NCI-H524 treated with DMSO at 0.1 percent for 48 hours (cell line): ENCODE measurements at regions not wholly inside any gene's neighbourhood (a gene's known extent, or its start where the extent isn't known, plus 50 kb on each side); places are given as distances from the start of the nearest gene placed in this dataset.

Source experiments
- DNase-seq: peaks from one replicate; lab custom pipeline; 2025; lab: John Stamatoyannopoulos, UW

DNA sequence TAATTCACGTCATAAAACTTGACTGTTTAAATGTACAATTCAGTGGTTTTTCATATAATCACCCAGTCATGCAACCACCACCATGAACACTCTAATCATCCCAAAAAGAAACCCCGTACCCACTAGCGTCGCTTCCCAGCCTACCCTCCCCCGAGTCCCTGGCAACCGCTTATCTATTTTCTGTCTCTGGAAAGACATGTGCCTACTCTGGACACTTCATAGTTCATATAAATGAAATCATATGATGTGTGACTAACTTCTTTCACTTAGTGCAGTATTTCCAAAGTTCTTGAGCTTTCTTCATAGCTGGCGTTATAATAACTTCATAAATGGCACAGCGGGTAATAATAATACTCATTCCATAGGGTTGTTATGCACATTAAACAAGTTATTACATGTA is 215.2 kb downstream of the MYLK4 start:
- no peak for DNase-seq

DNA sequence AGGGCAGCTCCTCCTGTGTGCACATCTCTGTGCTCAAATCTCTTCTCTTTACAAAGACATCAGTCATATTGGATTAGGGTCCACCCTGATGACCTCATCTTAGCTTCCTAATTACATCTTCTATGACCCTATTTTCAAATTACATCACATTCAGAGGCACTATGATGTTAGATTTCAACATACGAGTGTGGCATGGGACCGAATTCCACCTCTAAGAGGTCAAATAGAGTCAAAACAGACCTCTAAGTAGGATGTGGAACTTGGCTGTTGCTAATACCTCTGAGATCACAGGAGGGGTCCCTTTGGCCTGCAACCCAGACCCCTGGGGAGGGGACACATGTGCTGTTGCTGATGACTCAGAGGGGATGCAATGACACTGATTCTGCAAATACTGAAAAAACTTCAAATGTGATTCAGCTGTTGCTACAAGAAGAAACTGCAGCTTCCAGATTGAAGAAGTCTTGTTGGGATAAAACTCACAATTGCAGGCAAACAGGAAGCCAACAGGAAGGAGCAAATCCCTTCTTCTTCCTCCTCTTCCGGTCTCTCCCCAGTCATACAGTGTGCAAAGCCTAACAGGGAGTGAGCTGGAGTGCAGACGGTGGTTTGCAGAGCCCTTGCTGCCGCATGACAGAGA is 216.2 kb downstream of the MYLK4 start:
- no peak for DNase-seq

DNA sequence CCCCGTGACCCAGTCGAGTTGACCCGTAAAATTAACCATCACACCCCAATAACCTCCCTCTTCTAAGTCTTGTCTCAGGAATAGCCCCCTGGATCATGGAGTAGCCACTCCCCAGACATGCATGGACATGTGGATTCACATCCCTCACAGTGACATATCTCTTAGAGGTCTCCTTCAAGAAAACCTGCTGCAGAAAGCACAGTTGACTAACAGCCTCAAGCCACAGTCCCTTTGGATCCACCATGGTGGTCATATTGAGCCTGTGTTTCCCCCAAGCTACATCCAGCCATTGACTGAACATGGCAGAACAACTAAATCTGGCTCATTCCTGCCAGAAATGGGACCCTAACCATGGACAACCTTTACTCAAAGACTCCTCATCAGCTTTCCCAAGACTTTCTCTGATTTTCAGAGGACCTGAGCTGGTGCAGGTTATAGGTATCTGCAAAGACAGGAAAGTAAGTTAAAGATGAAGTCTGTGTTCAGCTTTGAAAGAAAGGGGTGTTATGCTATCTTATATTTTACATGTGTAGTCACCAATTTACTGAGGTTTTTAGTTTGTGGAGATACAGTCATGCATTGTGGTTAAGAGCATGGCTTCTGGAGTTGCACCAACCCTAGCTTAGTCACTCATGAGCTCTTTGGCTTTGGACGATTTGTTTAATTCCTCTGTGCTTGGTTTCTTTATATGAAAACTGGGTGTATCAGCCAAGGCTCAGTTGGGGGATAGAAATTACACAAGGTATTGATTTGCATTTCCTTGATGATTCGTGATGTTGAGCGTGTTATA is 219.1 kb downstream of the MYLK4 start:
- DNase-seq = no peak

DNA sequence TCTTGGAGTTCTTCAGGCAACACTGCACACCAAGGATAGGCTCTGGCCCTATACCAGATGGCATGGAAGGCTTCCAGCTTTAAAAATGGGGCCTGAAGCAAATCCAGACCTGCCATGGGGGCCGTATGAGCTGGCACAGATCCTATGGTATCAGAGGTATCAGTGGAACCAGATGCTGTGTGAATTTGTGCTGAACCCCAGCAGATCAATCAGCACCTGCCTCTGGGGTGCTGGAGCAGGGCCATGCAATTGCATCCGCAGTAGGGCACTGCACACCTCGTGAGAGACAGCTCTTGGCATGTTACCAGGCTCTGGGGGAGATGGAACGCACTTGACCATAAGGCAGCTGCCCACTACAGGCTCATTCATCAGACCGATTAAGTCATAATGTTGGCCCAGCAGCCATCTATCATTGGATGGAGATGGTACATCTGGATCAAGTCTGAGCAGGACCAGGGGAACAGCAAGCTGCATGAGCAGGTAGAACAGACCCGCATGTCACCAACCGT is 221.5 kb downstream of the MYLK4 start:
- no peak for DNase-seq

DNA sequence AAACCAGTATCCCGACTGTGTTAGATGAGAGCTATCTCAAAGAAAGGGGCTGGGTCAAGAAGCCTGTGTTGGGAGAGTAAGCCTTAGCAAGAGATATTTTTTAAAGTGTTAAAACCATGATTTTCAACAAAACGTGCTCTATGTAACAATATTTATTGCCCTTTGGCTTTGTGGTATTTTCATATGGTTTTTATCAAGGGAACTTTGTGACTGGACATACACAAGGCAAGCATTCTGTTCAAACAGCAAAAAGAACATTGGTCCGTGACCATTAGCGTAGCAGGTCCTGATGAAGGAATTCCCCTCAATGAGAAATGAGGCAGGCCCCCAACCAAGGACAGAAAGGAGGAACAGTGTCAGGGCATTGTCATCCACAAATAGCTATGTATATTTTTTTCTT is 222.6 kb downstream of the MYLK4 start:
- DNase-seq = no peak

DNA sequence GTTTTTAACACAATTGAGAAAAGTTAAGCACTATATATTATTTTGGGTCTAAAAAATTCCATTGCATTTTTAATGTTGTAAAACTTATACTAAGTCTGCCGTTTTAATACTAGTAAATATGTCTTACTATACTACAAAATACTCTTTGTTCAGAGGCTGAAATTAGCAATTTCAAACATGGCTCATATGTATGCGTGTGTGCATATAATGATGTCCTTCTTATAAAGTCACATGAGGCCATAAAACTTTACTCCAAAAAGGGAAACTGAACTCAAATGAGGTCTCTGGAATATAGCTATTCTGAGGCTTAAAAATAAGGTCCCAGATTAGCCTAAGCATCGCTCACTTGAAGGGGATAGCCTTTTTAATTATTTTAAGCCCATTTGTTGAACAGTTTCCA is 224.0 kb downstream of the MYLK4 start:
- no peak for DNase-seq

DNA sequence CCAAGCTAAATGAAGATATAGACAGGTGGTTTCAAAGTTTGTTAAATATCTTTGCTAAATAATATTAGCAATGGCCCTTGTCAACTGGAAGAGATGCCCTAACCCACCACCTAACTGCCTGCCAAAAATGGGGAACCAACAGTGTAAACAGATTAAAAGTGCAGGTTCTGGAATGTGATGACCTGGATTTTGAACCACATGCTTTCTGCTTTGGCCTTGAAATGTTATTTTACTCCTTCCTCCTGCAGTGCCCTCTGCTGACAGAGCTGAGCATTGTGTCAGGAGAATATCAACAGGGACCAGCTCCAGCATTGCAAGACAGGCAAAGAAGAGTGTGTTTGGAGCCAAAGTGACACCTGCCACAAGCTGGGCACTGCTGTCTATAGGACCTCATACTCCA is 226.6 kb downstream of the MYLK4 start:
- DNase-seq = no peak

DNA sequence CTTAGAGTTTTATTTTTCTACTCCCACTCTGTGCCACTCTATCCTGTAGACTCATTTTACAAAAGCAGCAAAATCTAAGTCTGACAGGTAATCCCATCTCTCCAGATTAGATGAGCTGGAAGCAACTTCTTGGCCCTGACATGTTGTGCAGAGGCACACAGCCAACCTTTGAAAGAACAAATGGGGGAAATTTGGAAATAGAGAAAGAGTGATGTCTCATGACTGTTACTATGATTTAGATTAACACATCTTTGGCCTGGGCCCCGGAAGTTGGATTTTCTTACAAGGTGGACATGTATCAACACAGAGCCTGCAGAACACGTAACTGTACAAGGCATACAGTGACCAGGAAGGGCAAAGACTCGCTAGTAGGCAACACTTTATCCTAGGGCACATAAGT is 227.7 kb downstream of the MYLK4 start:
- no peak for DNase-seq

DNA sequence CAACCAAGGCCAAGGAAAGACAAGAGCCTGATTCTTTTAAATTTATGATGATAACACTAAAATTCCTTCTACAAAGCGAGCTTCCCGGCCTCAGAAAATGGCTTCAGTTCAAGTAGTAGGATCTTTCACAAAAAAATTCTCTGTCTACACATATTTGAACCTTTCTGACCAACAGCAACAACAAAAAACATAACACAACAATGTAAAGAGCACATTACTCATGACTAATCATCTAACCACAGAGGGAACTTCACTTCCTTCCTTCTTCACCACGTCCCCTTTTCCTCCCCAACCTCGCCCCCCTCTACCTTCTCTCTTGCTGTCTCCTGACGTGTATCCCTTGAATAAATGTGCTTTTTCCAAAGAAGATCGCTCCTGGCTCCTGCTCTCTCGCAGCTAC is 228.2 kb downstream of the MYLK4 start:
- DNase-seq = no peak

DNA sequence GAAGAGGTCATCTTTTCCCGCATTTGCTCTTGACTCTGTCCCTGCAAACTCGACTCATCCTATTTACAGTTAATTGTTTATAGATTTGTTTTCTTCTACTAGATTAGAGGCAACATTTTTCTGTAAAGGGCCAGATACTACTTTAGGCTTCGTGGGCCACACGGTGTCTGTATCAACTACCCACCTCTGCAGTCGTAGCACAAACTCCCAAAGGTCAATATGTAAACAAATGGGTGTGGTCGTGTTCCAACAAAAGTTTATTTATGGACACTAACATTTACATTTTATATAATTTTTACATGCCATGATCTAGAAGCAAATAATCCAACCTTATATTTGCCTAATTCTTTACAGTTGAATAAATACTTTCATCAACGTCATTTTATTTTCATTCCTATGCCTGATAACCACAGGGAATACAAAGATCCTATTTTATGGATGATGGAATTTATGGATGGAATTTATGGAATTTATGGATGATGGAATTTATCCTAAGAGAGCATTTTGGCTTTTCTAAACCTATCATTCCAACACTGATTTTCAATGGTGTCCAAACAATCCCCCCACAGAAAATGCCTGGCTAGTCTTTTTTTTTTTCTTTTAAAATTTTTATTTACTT is 232.8 kb downstream of the MYLK4 start:
- no peak for DNase-seq

DNA sequence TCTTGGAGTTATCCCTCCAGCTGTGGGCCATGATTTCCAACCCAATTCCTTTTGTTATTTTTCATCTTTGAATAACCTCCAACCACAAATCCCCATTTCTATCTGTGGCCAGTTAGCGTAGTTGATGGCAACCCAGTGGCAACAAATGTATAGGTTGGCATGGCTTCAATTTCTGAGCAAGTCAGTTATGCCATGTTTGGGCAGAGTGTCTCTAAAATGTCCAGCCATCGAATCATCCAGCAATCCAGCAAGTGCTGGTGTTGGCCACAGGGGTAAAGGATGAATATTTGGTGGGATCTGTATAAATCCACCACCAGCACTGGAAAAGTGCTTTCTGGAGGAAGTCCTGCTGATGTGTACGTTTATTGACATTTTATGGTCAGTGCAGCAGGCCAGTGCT is 233.3 kb downstream of the MYLK4 start:
- no peak for DNase-seq

DNA sequence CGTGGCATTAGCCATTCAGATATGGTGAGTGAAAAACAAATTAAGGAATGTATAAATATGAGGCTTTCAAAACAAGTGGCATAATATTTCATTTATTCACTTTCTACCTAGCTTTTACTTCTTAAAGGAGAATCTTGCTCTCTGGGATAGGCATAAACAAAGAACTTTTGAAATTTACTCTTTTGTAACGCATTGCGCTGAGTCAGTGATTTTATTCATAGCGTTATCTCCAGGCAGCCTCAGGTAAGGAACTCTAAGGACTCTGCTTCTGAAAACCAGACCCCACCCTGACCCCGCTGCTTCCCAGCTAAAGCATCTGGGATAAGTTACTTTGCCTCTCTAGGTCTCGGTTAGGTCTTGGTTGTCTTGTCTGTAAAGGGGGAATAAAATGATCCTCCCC is 234.7 kb downstream of the MYLK4 start:
- no peak for DNase-seq

DNA sequence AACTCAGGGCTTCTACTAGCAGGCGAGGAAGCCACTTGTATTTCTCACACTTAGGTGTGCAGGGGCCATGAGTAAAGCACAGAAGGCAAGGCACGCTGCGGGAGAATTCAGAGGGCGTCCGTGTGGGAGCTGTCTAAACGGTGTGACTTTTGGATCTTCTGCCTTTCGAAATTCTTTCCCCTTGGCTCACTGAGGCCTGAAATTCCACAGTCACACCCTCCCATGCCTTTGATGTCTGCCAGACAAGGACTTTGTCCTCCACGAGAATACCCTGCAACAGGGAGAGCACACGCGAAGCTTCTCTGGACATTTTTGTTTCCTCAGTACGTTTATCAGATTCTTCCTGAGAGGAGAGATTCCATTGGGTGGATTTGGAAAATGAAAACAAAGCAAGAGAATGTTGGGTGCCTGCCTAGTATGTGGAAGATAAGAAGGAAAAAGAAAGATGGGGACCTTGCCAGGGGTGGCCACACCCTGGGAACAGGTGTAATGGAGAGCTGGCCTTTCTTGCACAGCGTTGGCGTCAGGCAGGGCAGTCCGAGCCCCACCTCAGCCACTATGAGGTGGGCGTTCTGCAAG is 235.7 kb downstream of the MYLK4 start:
- no peak for DNase-seq

DNA sequence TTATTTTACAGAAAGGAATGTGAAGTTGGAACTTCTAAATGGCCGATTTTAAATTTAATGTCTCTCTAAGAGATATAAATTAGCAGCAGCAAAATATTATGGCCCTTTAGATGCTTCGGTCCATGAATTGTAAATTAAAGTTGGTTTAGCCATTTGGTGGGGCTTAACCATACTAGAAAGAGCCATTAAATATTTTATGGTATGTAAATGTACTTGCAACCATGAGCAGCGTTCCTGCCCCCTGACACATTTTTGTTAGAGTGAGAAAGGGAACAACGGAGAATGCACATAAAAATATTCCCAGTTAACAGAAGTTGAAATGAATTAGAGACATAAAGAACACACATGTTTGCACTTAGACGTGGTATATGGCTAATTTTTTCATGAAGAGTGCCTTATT is 237.9 kb downstream of the MYLK4 start:
- DNase-seq = no peak

DNA sequence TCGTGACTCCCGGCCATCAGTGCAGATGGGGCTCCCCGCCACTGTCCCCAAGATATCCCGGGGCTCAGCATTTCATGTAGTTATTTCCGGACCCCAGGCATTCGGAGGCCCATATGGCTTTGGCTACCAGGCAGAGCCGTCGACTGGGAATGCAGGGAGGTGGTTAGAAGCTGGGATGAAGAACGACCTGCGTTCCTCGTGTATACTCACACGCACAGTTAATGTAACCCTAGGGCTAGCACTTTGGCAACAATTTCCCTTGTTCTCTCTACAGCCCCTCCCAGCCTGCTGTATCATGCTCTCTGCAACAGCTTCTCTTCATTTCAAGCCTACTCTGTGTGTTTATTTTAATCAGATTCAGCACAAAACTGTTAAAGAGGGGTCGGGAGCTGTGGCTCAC is 240.4 kb downstream of the MYLK4 start:
- no peak for DNase-seq

DNA sequence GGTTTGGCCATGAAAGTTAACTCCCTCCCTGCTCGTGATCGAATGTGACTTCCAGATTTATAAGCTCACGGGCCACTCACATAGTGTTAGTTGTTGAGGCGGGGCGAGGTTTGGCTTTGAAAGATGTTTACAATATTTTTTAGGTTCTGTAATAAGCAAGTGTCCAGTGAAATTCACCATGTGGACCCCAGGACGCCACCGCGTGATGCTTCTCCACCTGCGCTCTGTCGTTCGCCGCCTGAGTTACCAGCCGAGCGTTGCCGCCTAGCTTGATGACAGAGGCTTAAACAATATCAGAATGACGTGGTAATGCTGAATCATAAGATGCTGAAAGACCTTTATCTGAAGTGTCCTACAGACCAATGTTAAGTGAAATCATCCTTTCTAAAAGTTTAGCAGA is 241.0 kb downstream of the MYLK4 start:
- no peak for DNase-seq

DNA sequence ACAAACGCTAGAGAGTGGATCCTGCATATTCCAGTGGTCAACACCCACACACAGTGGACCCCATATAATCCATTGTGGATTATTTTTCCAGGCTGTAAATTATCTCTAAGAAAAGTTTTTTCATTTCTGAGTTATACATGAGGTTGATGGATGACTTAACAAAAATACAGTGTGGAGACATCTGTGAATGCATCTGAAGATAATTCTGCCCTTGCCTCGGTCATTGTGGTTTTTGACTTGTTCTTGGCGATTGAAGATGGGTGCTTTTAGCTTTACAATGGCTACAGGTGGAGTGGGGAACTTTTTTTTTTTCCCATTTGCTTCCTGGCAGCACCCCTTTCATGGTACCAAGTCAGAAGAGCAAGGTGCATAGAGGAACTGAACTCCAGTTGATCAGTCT is 242.7 kb downstream of the MYLK4 start:
- no peak for DNase-seq

DNA sequence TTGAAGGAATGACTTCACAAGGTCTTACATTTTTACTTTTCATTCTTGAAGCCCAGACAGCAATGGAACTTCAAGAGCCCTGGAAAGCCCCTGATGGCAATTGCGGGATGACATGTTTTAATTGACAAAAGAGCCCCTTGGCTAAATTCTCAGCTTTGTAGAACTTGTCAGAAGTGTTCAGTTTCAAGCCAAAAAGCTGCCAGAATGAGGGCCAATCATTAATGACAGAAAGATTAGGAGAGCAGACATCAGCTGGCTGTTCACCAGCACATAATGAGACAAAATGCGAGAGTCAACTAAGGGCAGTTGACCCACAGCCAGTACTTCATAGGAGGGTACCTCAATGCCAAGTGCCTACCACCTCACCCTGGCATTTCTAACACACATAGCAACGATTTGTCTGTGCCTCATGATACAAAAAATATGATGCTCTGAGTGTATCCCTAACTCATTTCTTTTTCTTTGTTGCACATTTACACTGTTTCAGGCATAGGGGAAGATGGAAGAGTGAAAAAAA is 243.1 kb downstream of the MYLK4 start:
- DNase-seq = no peak

DNA sequence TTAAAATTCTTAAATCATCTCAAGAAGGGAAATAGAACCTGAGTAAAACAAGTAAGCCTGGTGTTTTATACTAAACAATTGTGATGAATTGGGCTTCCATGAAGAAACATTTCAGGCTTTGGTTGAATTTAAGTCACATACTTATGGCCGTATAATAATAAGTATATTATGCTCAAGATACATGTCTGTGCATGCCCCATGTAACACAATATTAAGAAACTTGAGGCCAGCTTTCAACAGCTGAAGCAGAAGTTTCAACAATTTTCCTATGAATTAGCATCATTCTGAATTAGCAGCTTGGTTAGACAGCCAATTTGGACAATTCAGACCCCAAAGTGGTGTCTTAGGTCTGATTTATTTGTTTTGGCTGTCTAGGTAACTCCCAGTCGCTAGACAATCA is 243.7 kb downstream of the MYLK4 start:
- DNase-seq = no peak

DNA sequence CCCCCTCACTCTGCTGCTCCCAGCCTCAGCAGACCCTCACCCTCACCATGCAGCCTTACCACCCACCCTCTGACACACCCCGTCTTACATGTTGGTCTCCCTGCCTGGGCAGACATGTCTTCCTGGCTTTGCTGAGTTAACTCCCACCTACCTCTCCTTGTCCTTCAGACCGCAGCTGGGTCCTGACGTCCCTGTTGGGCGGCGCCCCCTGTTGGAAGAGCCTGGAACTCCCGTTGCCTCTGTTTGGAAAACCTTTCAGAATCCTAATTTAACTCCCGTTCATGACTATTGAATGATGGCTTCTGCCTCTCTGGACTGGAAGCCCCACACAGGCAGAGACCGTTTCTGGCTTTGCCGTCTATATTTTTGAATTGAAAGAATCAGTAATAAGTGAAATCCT is 245.1 kb downstream of the MYLK4 start:
- DNase-seq = no peak

DNA sequence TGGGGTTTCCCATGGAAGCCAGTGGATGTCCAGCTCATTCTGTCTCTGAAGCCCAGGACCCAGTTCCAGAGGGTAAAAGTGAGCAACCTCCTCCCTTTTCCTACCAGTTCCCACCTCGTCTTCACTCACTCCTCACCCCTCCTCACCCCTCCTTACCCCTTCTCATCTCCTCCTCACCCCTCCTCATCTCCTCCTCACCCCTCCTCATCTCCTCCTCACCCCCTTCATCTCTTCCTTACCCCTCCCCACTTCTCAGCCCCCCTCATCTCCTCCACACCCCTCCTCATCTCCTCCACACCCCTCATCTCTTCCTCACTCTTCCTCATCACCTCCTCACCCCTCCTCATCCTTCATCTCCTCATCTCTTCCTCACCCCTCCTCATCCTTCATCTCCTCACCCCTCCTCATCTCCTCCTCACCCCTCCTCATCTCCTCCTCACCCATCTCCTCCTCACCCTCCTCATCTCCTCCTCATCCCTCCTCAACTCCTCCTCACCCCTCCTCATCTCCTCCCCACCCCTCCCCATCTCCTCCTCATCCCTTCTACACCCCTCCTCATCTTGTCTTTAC is 246.1 kb downstream of the MYLK4 start:
- DNase-seq = no peak

DNA sequence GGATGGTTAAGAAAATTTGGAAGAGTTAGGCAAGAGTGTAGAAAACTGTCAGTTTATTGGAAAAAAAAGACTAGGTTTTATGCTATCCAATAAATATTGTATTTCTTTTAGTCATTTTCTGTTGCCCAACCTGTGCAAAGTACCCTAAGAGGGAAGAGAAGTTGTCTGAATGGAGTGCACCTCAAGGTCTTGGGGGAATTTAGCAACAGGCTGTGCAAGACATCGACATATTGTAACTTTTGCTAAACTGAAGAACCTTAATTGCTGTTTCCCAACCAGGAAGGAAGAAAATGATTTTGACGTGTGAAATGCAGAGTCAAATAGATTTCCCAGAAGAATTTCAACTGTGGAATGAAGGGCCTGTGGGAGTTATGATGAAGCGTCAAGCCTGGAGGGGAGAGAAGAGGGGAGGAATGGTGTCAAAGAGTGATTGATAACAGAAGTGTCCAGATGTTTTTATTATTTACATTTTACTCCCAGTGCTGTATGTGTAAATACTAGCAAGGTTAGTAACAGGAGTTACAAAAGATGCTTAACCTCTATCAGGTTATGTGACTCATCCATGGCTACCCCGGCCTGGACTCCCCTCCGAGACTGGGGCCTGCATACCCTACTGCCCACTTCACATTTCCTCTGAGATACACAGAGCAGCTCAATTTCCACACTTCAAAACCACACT is 246.8 kb downstream of the MYLK4 start:
- DNase-seq = no peak
